HG02798 (cell line): ENCODE measurements at regions not wholly inside any gene's neighbourhood (a gene's known extent, or its start where the extent isn't known, plus 50 kb on each side); places are given as distances from the start of the nearest gene placed in this dataset.
"Not testable (repeated sequence)": the region's sequence is repeated elsewhere in the genome, so short reads cannot be mapped to it uniquely, and the experiment has no call there.

Experiments
- ATAC-seq: cut with Tn5 transposase; IDR thresholded peaks from one replicate; pipeline ENCODE4 v1.9.1; 2021; ENCODE audit warnings: mild to moderate bottlenecking; ENCODE audit not compliant: unreplicated experiment, poor library complexity

DNA sequence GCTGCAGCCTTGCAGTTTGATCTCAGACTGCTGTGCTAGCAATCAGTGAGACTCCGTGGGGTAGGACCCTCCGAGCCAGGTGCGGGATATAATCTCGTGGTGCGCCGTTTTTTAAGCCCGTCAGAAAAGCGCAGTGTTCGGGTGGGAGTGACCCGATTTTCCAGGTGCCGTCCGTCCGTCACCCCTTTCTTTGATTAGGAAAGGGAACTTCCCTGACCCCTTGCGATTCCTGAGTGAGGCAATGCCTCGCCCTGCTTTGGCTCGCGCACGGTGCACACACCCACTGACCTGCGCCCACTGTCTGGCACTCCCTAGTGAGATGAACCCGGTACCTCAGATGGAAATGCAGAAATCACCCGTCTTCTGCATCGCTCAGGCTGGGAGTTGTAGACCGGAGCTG, 203.2 kb downstream of the SNCAIP start:
- not testable (repeated sequence) for ATAC-seq

DNA sequence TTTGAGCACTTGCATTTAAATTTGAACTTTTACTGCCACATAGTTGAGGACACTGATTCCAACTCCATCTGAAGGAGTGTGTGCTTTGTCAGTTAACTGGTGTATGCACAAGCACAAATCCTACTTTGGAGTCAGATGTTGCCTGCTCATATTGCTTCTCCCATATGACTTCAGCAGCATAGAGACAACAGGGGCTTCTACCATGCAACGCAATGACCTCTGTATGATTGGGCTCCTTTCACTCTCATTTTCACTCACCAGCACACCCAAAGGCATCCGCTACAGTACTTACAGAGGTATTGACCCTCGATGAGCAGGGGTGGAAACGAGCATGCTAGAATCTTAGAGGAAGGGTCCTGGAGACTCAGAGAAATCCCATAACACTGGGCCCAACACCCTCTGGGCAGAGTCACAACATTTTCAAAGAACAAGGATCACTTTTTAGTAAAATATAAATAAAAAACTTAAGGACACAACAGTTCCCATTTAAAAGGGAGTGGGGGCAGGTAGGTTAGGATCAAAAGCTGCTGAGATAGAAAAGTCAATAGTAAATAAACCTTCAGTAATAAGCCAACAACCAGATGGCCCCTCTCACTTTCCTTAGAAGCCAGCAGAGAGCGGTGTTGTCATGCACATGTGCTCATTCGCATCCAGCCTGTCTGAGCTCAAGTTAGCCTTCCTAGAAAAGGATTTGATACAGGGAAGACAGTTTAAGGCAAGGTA, 203.8 kb downstream of the SNCAIP start:
- ATAC-seq: peak; percentile 75

GRCh38 chr5:122516432-122516743, 204.4 kb downstream of the SNCAIP start:
- ATAC-seq: no peak

DNA sequence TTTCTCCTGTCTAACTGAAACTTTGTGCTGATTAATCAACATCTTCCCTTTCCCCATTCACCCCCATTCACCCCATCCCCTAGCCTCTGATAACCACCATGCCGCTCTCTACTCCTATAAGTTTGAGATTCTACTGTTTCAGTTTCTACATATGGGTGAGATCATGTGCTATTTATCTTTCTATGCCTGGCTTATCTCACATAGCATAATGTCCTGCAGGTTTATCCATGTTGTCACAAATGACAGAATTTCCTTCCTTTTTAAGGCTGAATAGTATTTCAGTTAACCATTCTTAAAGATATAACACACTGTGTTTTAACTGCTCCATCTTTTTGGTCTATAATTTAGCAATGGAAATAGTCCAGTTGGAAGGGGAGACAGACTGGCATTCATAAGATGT, 205.1 kb downstream of the SNCAIP start:
- ATAC-seq: no peak

DNA sequence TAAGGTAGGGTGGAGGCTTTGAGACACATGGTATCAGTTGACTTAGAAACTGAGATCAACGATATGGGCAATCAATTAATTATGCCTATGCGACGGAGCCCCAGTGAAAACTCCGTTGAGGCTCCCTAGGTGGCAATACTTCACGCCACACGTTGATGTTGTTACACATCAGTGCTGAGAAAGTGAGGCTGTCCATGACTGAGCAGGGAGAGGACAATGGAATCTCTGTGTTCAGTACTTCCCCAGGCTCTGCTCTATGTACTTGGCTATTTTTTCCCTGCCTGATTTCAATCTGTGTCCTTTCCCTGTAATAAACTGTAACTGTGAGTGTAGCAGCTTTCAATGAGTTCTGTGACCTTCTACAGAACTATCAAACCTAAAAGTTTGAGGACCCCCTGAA, 211.7 kb downstream of the SNCAIP start:
- no peak for ATAC-seq

GRCh38 chr5:122527547-122527946, 215.5 kb downstream of the SNCAIP start:
- ATAC-seq: no peak

DNA sequence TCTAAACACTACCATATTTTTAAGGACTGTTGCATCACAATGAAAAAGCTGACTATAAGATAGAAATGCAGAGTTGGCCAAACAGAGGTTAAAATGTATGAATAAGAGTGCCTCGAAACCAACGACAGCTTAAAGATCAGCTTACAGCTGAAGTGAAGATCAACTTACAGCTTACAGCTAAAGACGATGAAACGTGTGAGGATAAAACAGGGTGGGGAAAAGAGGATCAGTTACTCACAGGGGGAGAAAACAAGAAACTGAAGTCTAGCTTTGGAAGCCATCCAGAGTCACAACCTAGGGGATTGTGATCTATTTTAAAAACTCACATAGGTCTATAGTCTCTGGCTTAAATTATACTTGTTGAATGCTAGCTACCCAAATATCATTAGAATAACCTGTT, 220.0 kb downstream of the SNCAIP start:
- ATAC-seq: no peak

DNA sequence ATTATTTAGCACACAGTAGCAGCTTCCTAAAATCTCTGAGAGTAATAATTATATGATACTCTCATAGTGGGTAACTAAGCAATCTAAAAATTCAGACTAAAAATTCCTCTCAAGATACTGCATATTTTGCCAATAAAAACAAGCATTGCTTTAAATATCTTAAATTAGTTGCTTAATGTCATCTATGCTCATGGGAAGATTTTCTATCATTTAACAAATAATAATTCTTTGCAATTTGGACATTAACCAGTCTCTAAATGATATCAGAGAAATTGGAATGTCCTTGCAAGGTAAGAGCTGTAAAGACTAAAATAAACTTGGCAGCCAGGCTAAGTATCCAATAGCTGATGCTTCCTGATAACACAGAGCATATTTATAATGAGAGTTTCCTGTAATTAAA, 221.8 kb downstream of the SNCAIP start:
- no peak for ATAC-seq

DNA sequence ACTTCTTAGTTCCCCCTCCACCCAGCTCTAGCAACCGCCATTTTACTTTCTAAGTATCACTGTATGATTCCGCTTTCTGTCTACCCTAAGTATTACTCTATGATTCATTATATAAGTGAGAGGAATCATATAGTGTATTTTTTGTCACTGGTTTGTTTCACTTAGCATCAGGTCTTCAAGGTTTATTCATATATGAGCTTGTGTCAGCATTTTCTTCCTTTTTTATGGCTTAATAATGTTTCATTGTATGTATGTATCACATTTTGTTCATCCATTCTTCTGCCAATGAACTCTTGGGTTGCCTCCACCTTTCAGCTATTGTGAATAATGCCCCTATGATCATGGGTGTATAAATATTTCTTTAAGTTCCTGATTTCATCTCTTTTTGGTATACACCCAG, 222.8 kb downstream of the SNCAIP start:
- ATAC-seq: no peak

GRCh38 chr5:122541388-122541787, 229.4 kb downstream of the SNCAIP start:
- ATAC-seq: no peak

- ATAC-seq: no peak
Measured at GRCh38 chr5:122545986-122546385, 228.9 kb upstream of the SNX2 start.

- ATAC-seq: no peak
Measured at GRCh38 chr5:122547219-122547618, 227.7 kb upstream of the SNX2 start.

DNA sequence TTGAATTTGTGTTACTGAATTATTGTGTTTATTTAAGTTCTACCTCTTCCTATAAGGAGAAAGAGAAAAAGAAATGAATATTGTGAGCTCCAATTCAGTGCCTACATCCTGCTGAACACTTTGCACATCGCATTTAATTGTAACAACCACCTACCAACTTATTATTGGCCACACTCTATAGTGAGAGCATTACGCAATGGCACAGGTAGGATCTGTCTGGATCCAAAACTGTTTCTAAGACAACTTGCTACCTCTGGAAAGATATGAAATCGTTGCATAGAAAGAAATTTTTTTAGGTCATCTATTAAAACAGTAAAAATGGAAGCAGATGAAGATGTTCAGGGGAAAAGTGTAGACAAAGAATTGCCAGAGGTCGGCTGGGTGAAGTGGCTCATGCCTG, 227.2 kb upstream of the SNX2 start:
- ATAC-seq: no peak

DNA sequence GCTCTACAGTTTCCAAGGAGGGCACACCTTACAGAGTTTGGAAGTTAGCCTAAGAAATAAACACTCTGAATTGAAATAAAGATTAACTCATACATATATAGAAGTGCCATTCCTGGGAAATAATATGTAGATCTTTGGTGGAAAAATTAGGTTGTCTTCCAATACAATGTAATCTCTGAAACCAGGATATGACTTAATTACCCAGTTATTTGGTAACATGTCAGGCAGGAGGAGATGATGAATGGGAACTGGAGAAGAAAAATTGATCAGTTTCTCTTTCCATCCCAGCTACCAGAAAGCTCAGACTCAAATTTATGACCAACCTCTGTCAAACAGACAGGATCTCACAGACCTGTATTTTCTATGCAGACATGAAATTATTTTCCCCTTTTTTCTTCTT, 215.2 kb upstream of the SNX2 start:
- ATAC-seq: no peak

DNA sequence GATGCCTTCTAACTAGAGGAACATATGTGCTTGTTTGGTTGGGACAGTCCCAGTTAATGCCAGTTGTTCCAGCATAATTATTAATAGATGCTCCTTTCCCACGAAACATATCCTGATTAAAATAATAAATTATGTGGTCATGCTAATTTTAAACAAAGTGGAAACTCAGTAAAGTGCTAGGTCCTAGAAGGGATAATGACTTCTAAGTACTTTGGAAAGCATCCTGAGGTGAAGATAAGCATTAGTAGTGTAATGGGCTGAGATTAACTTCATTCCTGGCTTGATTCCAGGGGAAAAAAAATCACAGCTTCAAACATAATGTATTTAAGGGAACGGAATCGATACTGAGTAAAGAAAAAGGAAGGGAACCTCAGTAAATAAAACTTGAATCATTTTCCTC, 213.7 kb upstream of the SNX2 start:
- ATAC-seq: no peak

GRCh38 chr5:122565331-122565730, 209.5 kb upstream of the SNX2 start:
- ATAC-seq: no peak

GRCh38 chr5:122576256-122577016, 198.4 kb upstream of the SNX2 start:
- ATAC-seq: no peak

- no peak for ATAC-seq
Measured at GRCh38 chr5:122581629-122582028, 193.3 kb upstream of the SNX2 start.

DNA sequence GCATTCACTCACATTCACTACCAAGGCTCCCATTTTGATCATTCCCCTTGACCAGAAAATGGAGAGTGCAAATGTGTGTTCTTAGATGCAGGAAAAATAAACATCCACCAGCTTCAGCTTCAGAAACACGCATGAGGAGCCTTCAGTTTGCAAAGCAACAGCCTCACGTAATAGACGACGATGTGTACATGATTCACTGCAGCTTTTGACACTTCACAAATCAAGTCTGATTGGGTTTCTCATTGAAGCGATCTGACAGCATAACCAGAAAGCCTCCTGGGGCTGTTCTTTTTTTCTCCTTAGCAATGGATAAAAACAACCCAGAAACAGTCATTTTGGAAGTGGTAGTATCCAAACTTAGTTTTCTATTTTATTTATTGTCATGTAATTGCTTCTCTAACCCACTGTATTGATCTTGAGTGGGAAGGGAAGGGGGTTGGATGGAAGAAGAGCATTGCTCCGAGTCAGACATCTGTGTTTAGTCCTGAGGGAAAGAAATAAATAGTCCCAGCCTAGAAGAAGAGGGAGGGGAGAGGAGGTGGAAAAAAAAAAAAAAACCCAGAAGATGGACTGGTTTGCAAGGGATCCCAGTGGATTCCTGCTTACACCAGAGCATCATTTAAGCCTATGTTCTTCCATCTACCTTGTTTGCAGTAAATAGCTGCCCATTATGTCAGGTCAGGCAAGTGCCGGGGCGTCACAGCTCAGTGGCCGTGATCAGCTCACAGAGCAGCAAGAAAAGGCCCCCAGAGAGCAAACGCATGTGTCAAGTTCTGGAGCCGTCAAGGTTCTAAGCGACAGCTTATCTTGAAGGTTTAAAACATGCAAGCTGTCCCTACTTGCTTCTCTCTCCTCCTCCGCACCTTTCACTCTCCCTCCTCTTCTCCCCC, 190.2 kb upstream of the SNX2 start:
- ATAC-seq: no peak

DNA sequence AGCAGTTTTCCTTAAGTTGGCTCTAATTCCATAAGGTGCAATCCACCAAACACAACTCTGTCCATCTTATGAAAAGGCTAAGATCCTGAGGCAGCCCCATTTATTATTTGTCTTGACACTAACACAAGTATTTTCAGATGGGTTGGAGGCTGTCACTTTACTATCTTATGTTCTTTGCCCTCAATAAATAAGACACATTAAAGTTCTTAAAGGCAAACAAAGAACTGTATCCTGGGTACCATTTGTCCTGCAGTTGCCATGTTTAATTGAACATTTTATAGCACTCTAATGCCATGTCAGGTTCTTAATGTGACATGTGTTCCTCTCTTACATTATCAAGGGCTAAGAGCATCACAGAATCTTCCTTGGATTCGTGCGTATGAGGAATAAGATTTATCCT, 189.5 kb upstream of the SNX2 start:
- ATAC-seq: no peak

GRCh38 chr5:122586351-122586750, 188.5 kb upstream of the SNX2 start:
- no peak for ATAC-seq
